ENCODE measurements at regions not wholly inside any gene's neighbourhood (a gene's known extent, or its start where the extent isn't known, plus 50 kb on each side); places are given as distances from the start of the nearest gene placed in this dataset.

DNA sequence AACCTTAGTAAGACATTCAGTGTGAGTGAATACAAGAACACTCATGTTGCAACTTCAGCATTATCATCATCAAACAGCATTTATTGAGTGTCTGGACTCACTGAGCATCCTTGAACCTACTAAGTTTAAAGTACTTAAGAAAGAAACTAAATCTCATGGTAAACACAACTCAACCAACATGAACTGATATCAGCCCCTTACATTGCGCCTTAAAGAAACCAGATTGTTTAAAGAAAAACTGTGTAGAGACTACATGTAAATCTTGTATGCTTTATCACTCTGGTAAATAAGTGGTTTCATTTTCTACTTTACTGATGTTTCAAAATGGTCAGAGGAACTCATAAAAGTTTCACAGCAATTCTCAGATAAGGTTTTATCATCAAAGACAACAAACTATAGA is 157.5 kb upstream of the FERD3L start:
- H3K27me3 ChIP-seq: no peaks in the 10 kb centered on the region
- H3K4me3 ChIP-seq: no peak overlapping the region
- H3K27ac ChIP-seq: no peak overlapping the region
- H3K36me3 ChIP-seq: no peaks in the 10 kb centered on the region
- ATAC-seq (no peak), DNase-seq (no peak), FAIRE-seq (no peak)
- no peaks in the 10 kb centered on the region for H3K9me3 ChIP-seq
- intact Hi-C loops (cut with DNase I): no loop called here
- TF ChIP-seq, protein P1, sequence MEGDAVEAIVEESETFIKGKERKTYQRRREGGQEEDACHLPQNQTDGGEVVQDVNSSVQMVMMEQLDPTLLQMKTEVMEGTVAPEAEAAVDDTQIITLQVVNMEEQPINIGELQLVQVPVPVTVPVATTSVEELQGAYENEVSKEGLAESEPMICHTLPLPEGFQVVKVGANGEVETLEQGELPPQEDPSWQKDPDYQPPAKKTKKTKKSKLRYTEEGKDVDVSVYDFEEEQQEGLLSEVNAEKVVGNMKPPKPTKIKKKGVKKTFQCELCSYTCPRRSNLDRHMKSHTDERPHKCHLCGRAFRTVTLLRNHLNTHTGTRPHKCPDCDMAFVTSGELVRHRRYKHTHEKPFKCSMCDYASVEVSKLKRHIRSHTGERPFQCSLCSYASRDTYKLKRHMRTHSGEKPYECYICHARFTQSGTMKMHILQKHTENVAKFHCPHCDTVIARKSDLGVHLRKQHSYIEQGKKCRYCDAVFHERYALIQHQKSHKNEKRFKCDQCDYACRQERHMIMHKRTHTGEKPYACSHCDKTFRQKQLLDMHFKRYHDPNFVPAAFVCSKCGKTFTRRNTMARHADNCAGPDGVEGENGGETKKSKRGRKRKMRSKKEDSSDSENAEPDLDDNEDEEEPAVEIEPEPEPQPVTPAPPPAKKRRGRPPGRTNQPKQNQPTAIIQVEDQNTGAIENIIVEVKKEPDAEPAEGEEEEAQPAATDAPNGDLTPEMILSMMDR (IDR thresholded peaks at IDR 0.05): no peak
- no peaks in the 10 kb centered on the region for H3K4me1 ChIP-seq
- WGBS, 2 donors: 77 to 86% methylated on average over 1 of the region's 1 CpG

GRCh38 chr7:19296617-19297016 is 151.4 kb upstream of the FERD3L start:
- intact Hi-C loops (cut with DNase I): no loop called here
- no peak overlapping the region for H3K27ac ChIP-seq
- no peaks in the 10 kb centered on the region for H3K27me3 ChIP-seq
- H3K9me3 ChIP-seq: no peaks in the 10 kb centered on the region
- H3K4me1 ChIP-seq: no peaks in the 10 kb centered on the region
- TF ChIP-seq, protein P1 (IDR thresholded peaks at IDR 0.05): no peak
- H3K36me3 ChIP-seq: no peaks in the 10 kb centered on the region
- WGBS, 2 donors: 50 to 53% methylated on average over 2 of the region's 2 CpGs
- DNase-seq (peak in 1 of 6 donors; percentile 19), FAIRE-seq (no peak), ATAC-seq (no peak)
- H3K4me3 ChIP-seq: no peak overlapping the region

DNA sequence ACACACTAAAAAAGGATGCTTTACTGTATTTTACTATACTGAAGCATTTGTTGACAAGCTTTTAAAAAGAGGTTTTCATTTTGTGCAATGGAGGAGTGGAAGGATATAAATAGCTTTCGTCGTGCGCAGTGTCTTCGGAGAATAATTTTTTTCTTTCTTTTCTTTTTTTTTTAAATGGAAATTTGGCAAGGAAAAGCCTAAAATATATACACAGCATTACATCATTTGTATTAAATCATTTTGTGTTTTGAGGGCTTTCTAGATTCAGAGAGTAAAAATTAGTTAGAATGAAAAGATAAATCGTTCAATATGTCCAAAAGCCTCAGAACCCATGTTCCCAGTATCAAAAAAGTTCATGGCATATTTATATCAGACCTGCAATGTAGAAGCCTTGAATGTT is 150.2 kb upstream of the FERD3L start:
- no peak for DNase-seq
- ATAC-seq: no peak
- Histone ChIP-seq H3K4me3 (no peak overlapping the region), H3K27ac (no peak overlapping the region), H3K9me3 (no peaks in the 10 kb centered on the region), H3K36me3 (no peaks in the 10 kb centered on the region), H3K27me3 (no peaks in the 10 kb centered on the region), H3K4me1 (no peaks in the 10 kb centered on the region)
- WGBS, 2 donors: 75 to 84% methylated on average over 5 of the region's 5 CpGs
- TF ChIP-seq, protein P1 (IDR thresholded peaks at IDR 0.05): no peak
- FAIRE-seq: no peak
- intact Hi-C loops (cut with DNase I): no loop called here

GRCh38 chr7:19294619-19295018 is 149.4 kb upstream of the FERD3L start:
- TF ChIP-seq, protein P1 (IDR thresholded peaks at IDR 0.05): no peak
- 70 to 77% methylated on average over 5 of the region's 5 CpGs for WGBS, 2 donors
- FAIRE-seq: no peak
- H3K4me1 ChIP-seq: no peaks in the 10 kb centered on the region
- no peak for ATAC-seq
- no peaks in the 10 kb centered on the region for H3K36me3 ChIP-seq
- no peak overlapping the region for H3K27ac ChIP-seq
- no peaks in the 10 kb centered on the region for H3K9me3 ChIP-seq
- H3K27me3 ChIP-seq: no peaks in the 10 kb centered on the region
- DNase-seq: no peak
- no peak overlapping the region for H3K4me3 ChIP-seq
- intact Hi-C loops (cut with DNase I): no loop called here

DNA sequence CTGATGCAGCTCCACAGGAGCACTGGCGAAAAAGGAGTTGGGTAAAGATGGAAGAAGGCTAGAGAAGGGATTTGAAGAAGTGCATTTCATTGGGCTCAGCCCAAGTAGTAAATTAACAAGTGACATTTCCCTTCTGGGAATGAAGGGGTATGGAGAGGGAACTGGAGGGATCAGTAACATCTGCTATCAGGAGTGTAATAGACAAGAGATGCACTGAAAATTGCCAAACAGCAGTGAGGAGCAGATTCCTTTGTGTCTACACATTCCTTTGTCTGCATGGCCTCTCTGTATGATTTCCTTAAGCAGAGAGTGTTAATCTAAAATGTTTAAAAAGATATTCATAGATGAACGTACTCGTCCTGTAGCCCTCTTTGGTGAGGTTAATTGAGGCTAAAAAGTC is 148.2 kb upstream of the FERD3L start:
- Histone ChIP-seq H3K9me3 (no peaks in the 10 kb centered on the region), H3K4me1 (no peaks in the 10 kb centered on the region), H3K27ac (no peak overlapping the region), H3K27me3 (no peaks in the 10 kb centered on the region), H3K36me3 (no peaks in the 10 kb centered on the region), H3K4me3 (no peak overlapping the region)
- WGBS, 2 donors: 44 to 45% methylated on average over 3 of the region's 3 CpGs
- FAIRE-seq: no peak
- no peak for DNase-seq
- TF ChIP-seq, protein P1 (IDR thresholded peaks at IDR 0.05): no peak
- ATAC-seq: no peak
- intact Hi-C loops (cut with DNase I): no loop called here
